ENCODE measurements at regions not wholly inside any gene's neighbourhood (a gene's known extent, or its start where the extent isn't known, plus 50 kb on each side); places are given as distances from the start of the nearest gene placed in this dataset.
"Not testable (repeated sequence)": the region's sequence is repeated elsewhere in the genome, so short reads cannot be mapped to it uniquely, and the experiment has no call there.

GRCh38 chr12:72865921-72866320 lies 593.8 kb downstream of the TRHDE start:
- no peak for DNase-seq

GRCh38 chr12:72869024-72869423 lies 596.9 kb downstream of the TRHDE start:
- DNase-seq, result no peak

- no peak for DNase-seq
Observed at GRCh38 chr12:72872238-72872887, 600.2 kb downstream of the TRHDE start.

- DNase-seq, result no peak
Observed at GRCh38 chr12:72872996-72873395, 600.8 kb downstream of the TRHDE start.

GRCh38 chr12:72876092-72876491 lies 603.9 kb downstream of the TRHDE start:
- DNase-seq, result no peak

- peak in 1 of 4 experiments; percentile 1 for DNase-seq
Observed at GRCh38 chr12:72888693-72889092, 616.5 kb downstream of the TRHDE start.

- no peak for DNase-seq
Observed at GRCh38 chr12:72889791-72890190, 617.6 kb downstream of the TRHDE start.

- no peak for DNase-seq
Observed at GRCh38 chr12:72901685-72902084, 629.5 kb downstream of the TRHDE start.

GRCh38 chr12:72925716-72926115 lies 653.5 kb downstream of the TRHDE start:
- DNase-seq, result no peak

- not testable (repeated sequence) for DNase-seq
Observed at GRCh38 chr12:72931838-72932237, 659.7 kb downstream of the TRHDE start.

- no peak for DNase-seq
Observed at GRCh38 chr12:72937486-72937885, 665.3 kb downstream of the TRHDE start.

GRCh38 chr12:72957454-72957853 lies 685.3 kb downstream of the TRHDE start:
- DNase-seq, result no peak

- no peak for DNase-seq
Observed at GRCh38 chr12:72966684-72967083, 694.5 kb downstream of the TRHDE start.

- no peak for DNase-seq
Observed at GRCh38 chr12:72974954-72975555, 702.9 kb downstream of the TRHDE start.

GRCh38 chr12:72978999-72979398 lies 706.8 kb downstream of the TRHDE start:
- no peak for DNase-seq

GRCh38 chr12:72982356-72982755 lies 710.2 kb downstream of the TRHDE start:
- no peak for DNase-seq

- DNase-seq, result no peak
Observed at GRCh38 chr12:72986963-72987362, 714.8 kb downstream of the TRHDE start.

- DNase-seq, result no peak
Observed at GRCh38 chr12:72989458-72989947, 717.3 kb downstream of the TRHDE start.

- DNase-seq, result not testable (repeated sequence)
Observed at GRCh38 chr12:72995029-72995428, 722.9 kb downstream of the TRHDE start.

GRCh38 chr12:72995616-72996015 lies 723.4 kb downstream of the TRHDE start:
- no peak for DNase-seq

- not testable (repeated sequence) for DNase-seq
Observed at GRCh38 chr12:73001806-73002205, 729.6 kb downstream of the TRHDE start.

GRCh38 chr12:73002504-73002903 lies 730.3 kb downstream of the TRHDE start:
- DNase-seq, result not testable (repeated sequence)

GRCh38 chr12:73009138-73009834 lies 737.1 kb downstream of the TRHDE start:
- not testable (repeated sequence) for DNase-seq

- no peak for DNase-seq
Observed at GRCh38 chr12:73017981-73018380, 745.8 kb downstream of the TRHDE start.

Measured in suppressor macrophage (primary cell).